GM11168 (cell line): ENCODE measurements at regions not wholly inside any gene's neighbourhood (a gene's known extent, or its start where the extent isn't known, plus 50 kb on each side); places are given as distances from the start of the nearest gene placed in this dataset.

ENCODE experiments used
- in situ Hi-C: fragments of 300-500 bp; cut with MboI; formaldehyde crosslinking; loops from one replicate; pipeline ENCODE4 v1.12.0; 2022; ENCODE audit warnings: low sequenced_read_pairs; ENCODE audit not compliant: unreplicated experiment

DNA sequence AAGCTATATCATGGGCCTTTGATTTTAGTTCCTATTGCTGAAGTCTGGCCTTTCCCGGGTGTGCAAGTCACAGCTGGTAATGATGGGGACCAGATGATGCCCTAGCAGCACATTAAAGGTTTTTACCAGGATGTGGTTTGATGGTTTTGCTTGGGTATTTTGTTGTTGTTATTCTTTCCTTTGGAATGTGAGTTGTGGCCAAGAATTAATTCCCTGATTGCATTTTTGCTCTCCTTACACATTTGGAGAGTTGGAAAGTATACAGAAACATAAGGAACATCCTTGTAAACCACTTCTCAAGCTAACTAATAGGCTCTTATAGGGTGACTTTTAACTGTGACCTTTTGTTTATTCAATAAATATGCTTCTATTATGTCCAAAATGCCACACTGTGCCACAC is 154.1 kb upstream of the MMADHC start:
- in situ Hi-C loops, result no loop called here

DNA sequence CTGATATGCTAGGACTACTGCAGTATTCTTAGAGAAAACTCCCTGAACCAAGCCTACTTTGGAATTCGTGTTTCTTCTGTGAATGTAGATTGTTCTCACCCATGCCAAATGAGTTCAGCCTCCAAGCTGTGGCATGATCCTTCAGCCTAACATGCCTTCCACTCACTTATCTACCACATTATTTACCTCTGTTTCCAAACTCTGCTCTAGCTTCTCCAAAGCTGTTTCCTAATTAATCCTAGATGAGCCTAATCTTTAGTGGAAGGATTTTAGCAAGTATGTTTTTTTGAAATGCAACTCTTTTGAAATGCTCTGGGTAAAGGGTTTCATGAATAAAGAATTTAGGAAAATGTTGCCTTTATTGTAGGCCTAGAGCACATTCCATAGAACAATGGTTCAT is 152.9 kb upstream of the MMADHC start:
- in situ Hi-C loops, result no loop called here

DNA sequence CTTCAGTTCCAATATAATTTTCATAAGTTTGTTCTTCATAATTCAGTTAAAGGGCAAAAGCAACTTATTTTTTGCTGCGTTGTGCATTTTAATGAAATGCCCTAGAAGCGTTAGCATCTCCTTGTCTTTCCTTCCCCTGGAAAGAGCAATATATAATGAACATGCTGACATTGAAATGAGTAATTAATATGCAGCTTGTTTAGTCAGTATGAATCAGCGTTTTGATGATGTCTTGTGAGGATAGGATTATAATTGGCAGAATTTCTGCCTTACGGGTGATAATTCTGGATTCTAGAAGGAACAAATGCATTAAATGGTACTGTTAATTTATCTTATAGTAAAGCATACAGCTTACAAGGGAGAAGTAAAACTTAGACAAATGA is 152.3 kb upstream of the MMADHC start:
- in situ Hi-C loops, result no loop called here

DNA sequence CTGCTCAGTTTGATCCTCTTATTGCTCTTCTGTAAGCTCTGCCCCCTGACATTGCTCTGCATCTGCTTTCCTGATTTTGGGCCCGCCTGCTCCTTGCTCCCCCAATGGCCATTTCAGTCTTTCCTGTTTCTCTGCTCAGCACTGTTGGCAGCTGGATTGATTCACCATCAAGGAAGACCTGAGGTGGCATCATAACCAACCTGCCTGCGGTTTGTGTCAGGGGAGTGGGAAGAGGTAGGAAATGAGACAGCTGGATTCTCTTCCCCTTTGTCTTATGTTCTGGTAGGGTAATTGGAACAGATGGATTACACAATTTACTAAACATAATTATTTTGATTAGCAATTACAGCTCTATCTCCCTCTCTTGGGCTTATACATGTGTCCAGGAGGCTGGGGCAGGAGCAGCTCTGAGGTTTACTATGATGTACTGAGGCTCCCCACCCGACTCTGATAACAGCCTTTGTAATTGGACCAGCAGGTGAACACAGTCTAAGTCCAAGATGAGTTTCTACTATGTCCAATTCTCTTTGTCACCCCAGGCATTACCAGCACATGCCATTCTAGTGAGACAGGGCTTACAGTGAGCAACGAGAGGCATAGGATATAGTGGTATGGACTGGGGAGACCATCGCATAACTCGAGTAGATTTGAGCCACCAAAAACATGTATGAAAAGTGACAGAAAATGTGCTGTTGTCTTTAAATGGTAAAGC is 151.8 kb upstream of the MMADHC start:
- in situ Hi-C loops, result no loop called here

DNA sequence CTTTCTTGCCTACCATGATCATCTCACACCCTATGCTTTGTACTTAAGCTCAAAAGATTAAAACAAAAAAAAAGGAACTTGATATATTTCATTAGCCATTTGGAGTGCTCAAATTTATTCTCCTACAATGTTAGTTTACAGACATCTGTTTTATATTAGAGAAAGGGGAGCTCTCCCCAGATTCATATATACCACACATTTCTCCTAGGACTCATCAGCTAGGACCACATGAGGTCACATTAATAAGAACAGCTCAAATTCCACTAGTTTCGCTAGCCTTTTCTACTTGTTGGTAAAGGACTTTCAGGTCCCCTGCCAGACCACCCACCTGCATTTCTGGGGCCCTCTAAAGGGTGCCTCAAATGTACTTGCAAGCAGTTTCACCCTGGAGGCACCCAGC is 151.2 kb upstream of the MMADHC start:
- in situ Hi-C loops, result no loop called here

DNA sequence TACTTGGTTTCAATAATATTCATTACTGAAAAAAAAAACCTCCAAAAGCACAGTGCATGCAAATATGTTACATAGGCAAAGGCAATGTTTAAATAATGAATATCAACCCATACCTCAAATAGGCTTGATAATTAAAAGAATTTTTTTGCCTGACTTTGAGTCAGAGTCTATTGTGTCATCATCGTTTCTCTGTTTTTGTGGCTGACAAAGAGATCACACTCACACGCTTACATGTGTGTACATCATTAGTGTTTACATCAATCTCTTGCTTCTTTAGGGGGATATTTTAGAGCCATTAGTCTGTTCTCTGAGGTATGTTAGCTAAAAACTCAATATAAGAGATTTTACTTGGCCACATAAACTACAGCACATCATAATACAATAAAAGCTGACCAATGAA is 150.3 kb upstream of the MMADHC start:
- in situ Hi-C loops, result no loop called here

DNA sequence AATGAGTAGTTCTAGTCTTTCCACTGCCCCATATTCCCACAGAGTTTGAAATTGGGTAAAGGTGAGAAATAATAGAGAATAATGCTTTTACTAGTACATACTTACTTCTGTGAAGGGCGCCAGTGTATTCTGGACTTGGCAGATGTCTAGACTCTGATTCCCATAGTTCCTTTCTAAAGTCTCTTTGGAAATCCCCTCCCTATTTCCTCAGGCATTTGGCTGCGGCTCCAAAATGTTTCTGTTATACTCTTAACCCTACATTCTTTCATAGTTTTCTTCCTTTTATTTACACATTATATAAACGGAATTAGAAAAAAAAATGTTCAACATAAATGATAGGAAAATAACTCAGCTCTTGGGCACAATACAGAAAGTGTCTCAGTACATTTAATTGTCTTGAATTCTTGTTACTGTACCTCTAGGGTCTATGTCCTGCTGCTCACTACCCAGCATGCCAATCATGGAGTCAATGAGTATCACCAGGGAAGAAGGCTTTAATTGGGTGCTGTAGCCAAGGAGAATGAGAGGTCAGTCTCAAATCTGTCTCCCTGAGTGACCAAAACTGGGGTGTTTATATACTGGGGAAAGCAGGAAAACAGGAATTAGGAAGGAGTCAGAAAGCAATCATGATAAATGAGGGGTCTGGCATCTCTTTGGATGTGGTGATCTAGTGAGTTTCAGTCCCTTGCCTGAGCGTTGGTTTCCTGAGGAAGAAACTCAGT is 147.8 kb upstream of the MMADHC start:
- in situ Hi-C loops, result no loop called here

DNA sequence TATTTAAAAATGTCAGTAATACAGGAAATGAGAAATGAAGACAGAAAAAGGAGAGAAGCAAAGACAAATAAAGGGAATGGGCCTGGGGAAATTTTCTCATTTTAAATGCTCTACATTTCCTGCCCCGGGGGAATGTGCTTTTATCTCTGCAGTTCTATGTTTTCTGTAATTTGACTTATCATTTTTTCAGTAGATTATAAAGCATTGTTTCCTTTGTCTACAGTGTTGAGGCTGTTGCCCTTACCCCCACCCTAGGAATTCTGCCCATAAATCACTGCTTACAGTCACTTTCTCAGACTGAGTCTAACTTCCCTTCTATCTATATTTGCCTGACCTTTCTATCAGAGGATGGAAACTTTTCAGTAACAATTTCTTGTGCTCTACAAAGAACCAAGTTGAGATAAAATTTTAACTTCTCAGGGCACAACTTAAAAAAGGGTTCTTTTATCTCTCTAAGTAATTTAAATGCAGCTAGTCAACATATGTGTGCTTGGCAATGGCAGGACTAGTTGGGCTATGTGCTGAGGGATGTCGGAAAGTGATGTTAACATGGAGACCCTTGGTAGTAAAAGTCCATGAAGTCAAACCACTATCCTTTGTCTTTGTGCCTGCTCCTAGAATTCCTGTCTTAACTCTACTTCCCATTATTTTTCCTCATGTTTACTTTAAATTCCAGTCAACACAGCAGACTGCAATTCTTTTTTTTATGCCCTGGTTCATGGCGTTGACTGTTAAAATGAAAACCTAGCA is 146.5 kb upstream of the MMADHC start:
- in situ Hi-C loops, result no loop called here

DNA sequence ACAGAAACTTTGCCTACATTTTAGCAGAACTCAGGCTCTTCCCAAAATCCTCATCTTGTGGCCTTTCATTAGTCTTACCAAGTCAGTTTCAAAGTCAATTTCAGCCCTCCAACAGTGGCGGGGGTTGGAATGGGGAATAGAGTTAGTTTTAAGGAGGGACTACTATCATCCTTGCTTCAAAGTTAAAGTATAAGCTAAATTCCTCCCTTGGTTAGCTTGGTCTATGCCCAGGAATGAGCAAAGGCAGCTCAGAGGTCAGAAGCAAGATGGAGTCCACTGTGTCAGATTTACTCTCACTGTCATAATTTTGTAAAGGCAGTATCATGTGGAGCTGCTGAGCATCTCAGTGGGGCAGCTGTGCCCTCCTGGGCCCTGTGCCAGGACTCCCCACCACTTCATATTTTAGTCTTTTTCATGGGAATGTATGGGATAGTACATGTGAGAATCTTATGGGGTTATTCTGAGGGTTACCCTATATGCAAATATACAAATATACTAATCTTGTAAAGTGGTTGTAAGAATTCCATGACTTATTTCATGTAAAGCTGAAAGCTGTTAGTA is 145.2 kb upstream of the MMADHC start:
- in situ Hi-C loops, result no loop called here

DNA sequence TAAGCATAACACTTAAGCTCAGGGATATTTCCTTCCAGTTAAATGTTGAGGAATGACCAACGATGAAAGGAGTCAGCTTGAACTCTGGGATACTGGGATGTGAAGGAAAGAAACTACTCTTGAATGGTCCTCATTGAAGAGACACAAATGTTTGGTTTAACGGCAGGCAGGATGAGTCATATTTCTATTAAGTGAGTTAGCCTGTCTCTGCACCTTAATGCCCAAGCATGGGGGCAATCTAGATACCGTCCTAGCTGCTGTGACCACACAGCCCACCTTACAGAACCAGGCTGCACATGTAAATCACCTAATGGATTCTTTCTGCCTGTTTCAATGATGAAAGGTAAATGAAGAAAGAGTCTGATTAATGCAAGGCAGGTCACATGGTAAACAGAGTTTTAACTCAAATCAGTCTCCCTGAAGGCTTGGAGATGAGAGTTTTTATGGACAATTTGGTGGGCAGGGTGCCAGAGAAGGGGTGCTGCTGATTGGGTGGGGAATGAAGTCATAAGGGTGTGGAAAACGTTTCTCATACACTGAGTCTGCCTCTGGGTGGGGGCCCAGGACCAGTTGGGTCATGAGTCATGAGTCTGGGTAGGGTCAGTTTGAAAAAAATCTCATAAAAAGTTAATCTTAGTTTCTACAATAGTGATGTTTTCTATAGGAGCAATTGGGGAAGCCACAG is 144.6 kb upstream of the MMADHC start:
- in situ Hi-C loops, result no loop called here

DNA sequence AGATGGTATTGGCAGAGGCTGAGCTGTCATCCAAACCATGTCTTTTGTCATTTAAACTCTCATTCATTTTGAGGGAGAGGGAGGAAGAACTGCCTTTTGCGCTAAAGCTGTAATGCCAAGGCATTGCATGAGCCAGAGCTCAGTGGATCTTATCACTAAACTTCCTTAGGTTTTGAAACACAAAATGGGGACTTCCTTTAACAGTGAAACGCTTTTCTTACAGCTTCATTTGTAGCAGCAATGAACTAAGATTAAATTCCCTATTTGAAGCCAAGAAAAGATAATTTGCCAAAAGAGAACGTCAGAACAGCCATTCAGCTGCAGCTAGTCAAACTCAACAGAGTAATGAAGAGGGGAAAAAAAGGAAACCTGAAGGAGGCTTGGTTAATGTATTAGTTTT is 143.5 kb upstream of the MMADHC start:
- in situ Hi-C loops, result no loop called here

DNA sequence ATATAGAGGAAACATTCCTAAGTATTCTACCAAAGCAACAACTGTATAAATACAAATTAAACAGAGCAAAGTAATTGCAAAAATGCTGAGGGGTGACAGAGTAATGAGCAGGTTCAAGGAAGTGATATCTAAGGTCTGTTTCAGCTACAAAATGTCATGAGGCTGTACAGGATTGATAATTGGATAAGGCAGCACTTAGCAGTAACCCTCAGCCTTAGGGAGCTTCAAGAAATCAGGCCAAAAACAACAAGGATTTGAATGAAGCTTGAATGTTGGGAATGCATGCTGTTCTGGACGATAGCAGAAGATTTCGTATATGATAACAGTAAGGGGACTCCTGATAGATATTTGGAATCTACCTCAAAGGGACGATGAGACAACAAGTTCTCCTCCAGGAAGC is 142.0 kb upstream of the MMADHC start:
- in situ Hi-C loops, result no loop called here

DNA sequence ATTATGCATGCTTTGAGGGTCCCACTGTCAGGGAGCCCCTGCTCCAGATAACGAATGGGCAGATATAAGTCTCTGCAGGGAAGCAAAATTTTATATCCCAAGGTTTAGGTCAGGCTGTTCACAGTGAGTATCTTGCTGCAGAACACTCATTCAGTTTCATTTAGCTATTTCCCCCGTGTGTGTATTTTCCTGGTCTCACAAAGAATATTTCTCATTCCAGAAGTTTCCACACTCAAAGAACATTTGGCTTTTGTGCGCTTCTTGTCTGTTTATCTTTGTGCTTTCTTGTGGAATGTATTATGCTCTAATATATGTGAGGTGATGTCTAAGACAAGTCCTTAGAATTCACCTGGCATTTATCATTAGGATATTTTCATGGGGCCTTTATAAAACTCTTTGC is 140.4 kb upstream of the MMADHC start:
- in situ Hi-C loops, result no loop called here

DNA sequence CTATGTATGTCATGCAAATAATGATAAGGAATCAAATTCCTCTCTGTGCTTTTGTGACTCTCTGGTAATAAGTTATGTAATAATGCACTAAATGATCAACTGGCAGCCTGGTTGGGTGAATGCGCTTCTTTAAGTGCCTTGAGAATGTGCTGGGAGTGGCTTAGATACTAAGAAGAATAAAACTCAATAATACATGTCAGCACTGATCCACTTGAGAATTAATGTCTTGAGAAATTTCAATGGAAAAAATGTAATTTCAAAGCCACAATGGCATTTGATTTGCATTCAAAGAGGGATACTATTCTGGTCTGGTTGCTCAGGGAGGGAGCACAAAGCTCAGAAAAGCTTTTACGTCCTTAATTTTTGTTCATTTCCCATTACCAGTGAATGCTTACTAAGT is 137.7 kb upstream of the MMADHC start:
- in situ Hi-C loops, result no loop called here

DNA sequence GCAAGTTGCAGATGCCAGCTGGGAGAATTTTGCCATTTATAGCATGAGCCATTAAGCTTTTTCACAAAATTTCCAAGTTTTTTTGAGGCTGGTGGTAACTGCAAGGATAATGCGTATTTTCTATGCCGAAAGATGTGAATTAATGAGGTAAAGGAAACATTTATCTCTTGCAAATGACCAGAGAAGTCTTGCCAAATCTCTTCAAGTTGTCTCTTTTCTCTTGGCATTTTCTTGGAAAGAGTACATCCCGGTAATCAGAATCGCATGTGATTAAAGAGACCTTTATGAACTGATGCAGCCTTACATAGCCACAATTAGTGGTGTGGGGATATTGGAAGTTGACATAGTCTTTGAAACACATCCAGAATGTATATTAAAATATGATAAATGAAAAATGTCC is 136.5 kb upstream of the MMADHC start:
- in situ Hi-C loops, result no loop called here

DNA sequence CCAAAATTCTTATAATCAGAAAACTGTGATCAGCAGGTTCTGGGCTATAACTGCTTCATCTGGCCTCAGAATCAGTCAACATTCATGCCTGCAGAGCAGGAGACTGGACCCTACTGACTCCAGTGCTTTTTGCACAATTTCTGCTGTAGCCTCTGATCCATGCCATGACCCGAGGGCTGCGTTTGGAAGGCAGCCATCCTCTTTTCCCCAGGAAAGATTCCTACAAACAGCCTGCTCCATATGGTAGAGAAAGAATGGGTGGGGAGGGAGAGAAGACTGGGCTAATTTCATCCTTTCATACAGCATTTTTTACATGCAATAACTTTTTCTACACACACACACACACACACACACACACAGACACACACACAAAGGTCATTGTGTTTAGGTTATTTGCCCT is 133.0 kb upstream of the MMADHC start:
- in situ Hi-C loops, result no loop called here

DNA sequence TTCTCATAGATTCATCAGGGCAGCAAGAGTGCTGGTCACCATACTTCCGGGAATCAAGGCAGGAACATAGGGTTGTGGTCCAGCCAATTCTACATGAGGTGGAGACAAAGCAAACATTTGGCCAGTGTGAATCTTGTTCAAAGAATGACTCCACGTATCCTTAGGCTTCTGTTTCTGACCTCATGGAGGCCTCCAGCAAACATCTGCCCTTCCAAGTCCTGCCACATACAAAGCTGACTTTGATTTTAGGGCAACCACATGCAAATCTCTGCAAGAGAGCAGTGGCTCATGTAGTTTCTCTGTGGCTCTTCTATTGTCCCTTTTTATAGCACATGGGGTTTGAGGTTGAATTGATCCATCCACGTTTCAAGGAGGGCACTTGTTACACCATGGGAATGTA is 132.1 kb upstream of the MMADHC start:
- in situ Hi-C loops, result no loop called here

DNA sequence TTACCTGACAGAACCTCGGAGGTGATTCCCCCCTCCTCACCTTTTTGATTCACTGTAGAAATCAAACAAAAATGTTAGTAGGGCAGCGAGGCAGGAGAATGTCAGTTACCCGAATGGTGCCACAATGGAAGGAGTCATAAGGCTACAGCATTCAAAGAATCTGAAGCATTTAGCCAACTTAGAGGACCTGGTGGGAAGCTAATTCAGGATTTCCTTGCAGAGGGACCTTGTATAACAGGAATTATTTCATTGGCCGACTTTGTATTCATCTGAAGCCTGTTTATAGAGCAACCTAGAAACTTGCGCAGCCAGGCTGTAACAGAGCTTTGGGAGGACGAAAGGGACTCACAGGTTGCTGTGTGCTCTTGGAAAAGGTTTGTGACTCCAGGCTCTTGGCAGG is 129.1 kb upstream of the MMADHC start:
- in situ Hi-C loops, result no loop called here

DNA sequence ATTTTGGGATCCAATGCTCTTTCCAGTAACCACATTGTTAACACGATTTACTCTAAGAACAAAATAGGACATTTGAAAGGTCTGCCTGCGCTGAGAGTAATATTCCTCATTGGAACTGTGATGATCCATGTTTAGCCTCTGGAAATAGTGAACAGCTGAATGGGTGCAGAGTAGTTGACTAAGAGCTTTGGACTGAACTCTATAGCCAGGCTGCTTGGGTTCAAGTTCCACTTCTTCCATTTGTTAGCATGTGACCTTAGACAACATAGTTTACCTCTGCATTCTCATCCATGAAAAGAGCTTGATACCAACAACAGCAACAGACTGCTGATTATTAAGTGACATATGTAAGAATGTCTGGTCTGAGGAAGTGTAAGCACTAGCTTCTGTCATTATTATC is 128.3 kb upstream of the MMADHC start:
- in situ Hi-C loops, result no loop called here

DNA sequence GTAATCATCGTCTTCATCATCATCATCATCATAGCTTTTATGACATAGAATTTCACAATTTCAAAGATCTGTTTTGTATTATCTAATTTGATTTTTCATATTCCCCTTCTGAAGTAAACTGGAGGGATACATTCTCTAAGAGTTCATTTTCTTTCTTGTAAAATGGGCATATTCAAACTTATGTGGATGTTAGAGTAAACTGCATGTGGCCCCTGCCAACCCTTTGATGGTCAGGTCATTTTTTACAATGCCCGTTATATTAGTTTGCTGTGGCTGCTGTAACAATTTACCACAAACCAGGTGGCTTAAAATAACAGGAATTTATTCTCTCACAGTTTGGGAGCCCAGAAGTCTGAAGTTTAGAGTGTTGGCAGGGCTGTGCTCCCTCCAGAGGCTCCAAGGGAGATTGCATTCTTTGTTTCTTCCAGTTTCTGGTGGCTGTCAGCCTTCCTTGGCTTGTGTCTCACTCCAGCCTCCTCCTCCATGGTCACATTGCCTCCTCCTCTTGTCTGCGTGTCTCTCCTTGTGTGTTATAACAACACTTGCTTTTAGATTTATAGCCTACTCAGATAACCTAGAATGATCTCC is 127.5 kb upstream of the MMADHC start:
- in situ Hi-C loops, result no loop called here
